A549 (cell line): ENCODE measurements at regions not wholly inside any gene's neighbourhood (a gene's known extent, or its start where the extent isn't known, plus 50 kb on each side); places are given as distances from the start of the nearest gene placed in this dataset.

Source experiments
- CBX2 ChIP-seq: fragments of 200-600 bp; sonication (generic); IDR thresholded peaks from 2 replicates; pipeline ENCODE4 v1.6.1; 2016; ENCODE audit warnings: low read depth, mild to moderate bottlenecking, borderline replicate concordance
- CHD2 ChIP-seq: fragments of 150-350 bp; IDR thresholded peaks from 2 replicates; pipeline ENCODE4 v1.6.1; 2014; ENCODE audit warnings: low read length; ENCODE audit not compliant: partially characterized antibody
- HDAC2 ChIP-seq: fragments of 200-600 bp; sonication (generic); IDR thresholded peaks from 2 replicates; pipeline ENCODE4 v1.6.1; 2016
- JUNB ChIP-seq: fragments of >200 bp; sonication (Bioruptor Twin); formaldehyde crosslinking; IDR thresholded peaks from 2 replicates; pipeline ENCODE4 v1.6.1; 2016
- MYC ChIP-seq: IDR thresholded peaks from 2 replicates; pipeline ENCODE4 v1.6.1; 2012; ENCODE audit warnings: mild to moderate bottlenecking, inconsistent platforms, low read length, improper control_type of control experiment, borderline replicate concordance
- POLR2A ChIP-seq: IDR thresholded peaks from 2 replicates; pipeline ENCODE4 v1.6.1; 2012; ENCODE audit warnings: mild to moderate bottlenecking, low read length
- RAD21 ChIP-seq, 2 experiments: fragments of >200 bp in 1 of 2; sonication (Bioruptor Twin) in 1 of 2; formaldehyde crosslinking in 1 of 2; IDR thresholded peaks in 1 of 2; conservative IDR thresholded peaks in 1 of 2; 2 replicates in 1 of 2; 3 replicates in 1 of 2; pipeline ENCODE4 v1.6.1; 2012 to 2018; ENCODE audit warnings: inconsistent platforms in 1 of 2
- RNF2 ChIP-seq: fragments of 200-600 bp; sonication (generic); IDR thresholded peaks from 2 replicates; pipeline ENCODE4 v1.6.1; 2016; ENCODE audit warnings: low read depth, mild to moderate bottlenecking, antibody characterized with exemption, moderate library complexity, borderline replicate concordance
- SMC3 ChIP-seq: fragments of >200 bp; sonication (Bioruptor Twin); formaldehyde crosslinking; IDR thresholded peaks from 3 replicates; pipeline ENCODE4 v1.6.1; 2018; ENCODE audit warnings: inconsistent platforms
- SREBF2 ChIP-seq: fragments of 450-650 bp; IDR thresholded peaks from 2 replicates; pipeline ENCODE4 v1.6.1; 2014; ENCODE audit warnings: mild to moderate bottlenecking, moderate library complexity
- ZNF302 ChIP-seq: fragments of 250-450 bp; sonication (Bioruptor Pico); IDR thresholded peaks from 2 replicates; pipeline ENCODE4 v1.9.0; 2021; ENCODE audit warnings: inconsistent platforms, mild to moderate bottlenecking, moderate library complexity
- TF ChIP-seq, protein P1 (sequence below): fragments of >200 bp; sonication (Bioruptor Twin); formaldehyde crosslinking; IDR thresholded peaks from 3 replicates; pipeline ENCODE4 v1.5.1; 2016
- TF ChIP-seq, protein P2 (sequence below): fragments of 450-650 bp; IDR thresholded peaks from 2 replicates; pipeline ENCODE4 v1.6.1; 2014; ENCODE audit warnings: antibody characterized with exemption

DNA sequence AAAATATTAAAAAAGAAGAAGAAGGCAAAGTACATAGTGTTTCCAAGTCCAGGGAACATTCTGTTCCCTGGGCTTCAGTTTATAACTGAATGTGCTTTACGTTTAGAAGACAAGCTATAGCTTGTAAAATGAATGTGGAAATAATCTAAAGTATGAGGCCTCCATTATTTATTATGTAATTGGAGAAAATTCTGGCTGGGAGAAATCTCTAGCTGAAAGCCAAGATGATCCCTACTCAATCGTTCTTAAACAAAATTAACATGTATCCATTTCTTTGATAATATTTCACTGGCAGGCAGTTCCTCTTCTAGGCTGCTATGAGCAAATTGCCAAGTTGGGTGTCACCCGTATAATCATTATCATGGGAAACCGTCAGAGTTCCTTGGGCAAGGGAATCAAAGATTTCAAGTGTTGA, 52.2 kb upstream of the ETS2 start:
- TF ChIP-seq, protein P1, sequence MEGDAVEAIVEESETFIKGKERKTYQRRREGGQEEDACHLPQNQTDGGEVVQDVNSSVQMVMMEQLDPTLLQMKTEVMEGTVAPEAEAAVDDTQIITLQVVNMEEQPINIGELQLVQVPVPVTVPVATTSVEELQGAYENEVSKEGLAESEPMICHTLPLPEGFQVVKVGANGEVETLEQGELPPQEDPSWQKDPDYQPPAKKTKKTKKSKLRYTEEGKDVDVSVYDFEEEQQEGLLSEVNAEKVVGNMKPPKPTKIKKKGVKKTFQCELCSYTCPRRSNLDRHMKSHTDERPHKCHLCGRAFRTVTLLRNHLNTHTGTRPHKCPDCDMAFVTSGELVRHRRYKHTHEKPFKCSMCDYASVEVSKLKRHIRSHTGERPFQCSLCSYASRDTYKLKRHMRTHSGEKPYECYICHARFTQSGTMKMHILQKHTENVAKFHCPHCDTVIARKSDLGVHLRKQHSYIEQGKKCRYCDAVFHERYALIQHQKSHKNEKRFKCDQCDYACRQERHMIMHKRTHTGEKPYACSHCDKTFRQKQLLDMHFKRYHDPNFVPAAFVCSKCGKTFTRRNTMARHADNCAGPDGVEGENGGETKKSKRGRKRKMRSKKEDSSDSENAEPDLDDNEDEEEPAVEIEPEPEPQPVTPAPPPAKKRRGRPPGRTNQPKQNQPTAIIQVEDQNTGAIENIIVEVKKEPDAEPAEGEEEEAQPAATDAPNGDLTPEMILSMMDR, result no peak
- TF ChIP-seq HDAC2 (no peak), POLR2A (no peak), SMC3 (no peak), RAD21 (conservative IDR thresholded peaks at IDR 0.05 in 1 of 2, IDR thresholded peaks at IDR 0.05 in 1 of 2) (no peak), RNF2 (no peak), ZNF302 (CRISPR knock-in tag) (no peak), CBX2 (no peak), SREBF2 (no peak), CHD2 (no peak), MYC (no peak), JUNB (no peak)
- TF ChIP-seq, protein P2, sequence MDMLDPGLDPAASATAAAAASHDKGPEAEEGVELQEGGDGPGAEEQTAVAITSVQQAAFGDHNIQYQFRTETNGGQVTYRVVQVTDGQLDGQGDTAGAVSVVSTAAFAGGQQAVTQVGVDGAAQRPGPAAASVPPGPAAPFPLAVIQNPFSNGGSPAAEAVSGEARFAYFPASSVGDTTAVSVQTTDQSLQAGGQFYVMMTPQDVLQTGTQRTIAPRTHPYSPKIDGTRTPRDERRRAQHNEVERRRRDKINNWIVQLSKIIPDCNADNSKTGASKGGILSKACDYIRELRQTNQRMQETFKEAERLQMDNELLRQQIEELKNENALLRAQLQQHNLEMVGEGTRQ, result no peak
